OCI-LY1 (cell line): ENCODE measurements at regions not wholly inside any gene's neighbourhood (a gene's known extent, or its start where the extent isn't known, plus 50 kb on each side); places are given as distances from the start of the nearest gene placed in this dataset.

ENCODE experiments used
- H2AFZ ChIP-seq: fragments of 200-600 bp; sonication (generic), shearing (Covaris generic); 2 replicates; pipeline ENCODE4 v1.6.0; 2014; ENCODE audit warnings: antibody characterized with exemption, mild to moderate bottlenecking, low read length
- H3F3A ChIP-seq: fragments of 200-600 bp; sonication (generic), shearing (Covaris generic); 2 replicates; pipeline ENCODE4 v1.6.0; 2014; ENCODE audit warnings: mild to moderate bottlenecking, antibody characterized with exemption, low read length, moderate library complexity; ENCODE audit not compliant: insufficient read depth
- H3K27ac ChIP-seq: fragments of 200-600 bp; sonication (generic); 2 replicates; pipeline ENCODE4 v1.5.1; 2014; ENCODE audit warnings: low read length, mixed run types, mild to moderate bottlenecking, low read depth; ENCODE audit not compliant: poor library complexity, severe bottlenecking
- H3K27me3 ChIP-seq: fragments of 200-600 bp; sonication (generic); 2 replicates; pipeline ENCODE4 v1.6.0; 2014; ENCODE audit warnings: antibody characterized with exemption, mild to moderate bottlenecking, low read length, moderate library complexity; ENCODE audit not compliant: insufficient read depth
- H3K36me3 ChIP-seq: fragments of 200-600 bp; sonication (generic); 2 replicates; pipeline ENCODE4 v1.6.1; 2014; ENCODE audit warnings: mild to moderate bottlenecking, antibody characterized with exemption, low read length, moderate library complexity, mixed read lengths; ENCODE audit not compliant: insufficient read depth
- H3K4me1 ChIP-seq: fragments of 200-600 bp; sonication (generic); 2 replicates; pipeline ENCODE4 v1.5.1; 2014; ENCODE audit warnings: mild to moderate bottlenecking, low read length, moderate library complexity; ENCODE audit not compliant: insufficient read depth, severe bottlenecking
- H3K4me2 ChIP-seq: fragments of 200-600 bp; sonication (generic), shearing (Covaris generic); 2 replicates; pipeline ENCODE4 v1.6.1; 2014; ENCODE audit warnings: low read length
- H3K4me3 ChIP-seq: fragments of 200-600 bp; sonication (generic); 2 replicates; pipeline ENCODE4 v1.5.1; 2014; ENCODE audit warnings: low read length, low read depth, mild to moderate bottlenecking, mixed read lengths; ENCODE audit not compliant: poor library complexity, severe bottlenecking
- H3K79me2 ChIP-seq: fragments of 200-600 bp; shearing (Covaris generic); 2 replicates; pipeline ENCODE4 v1.6.1; 2016; ENCODE audit warnings: mixed run types, low read length, mixed read lengths; ENCODE audit not compliant: insufficient read depth
- H3K9ac ChIP-seq: fragments of 200-600 bp; sonication (generic), shearing (Covaris generic); 2 replicates; pipeline ENCODE4 v1.6.1; 2014; ENCODE audit warnings: mild to moderate bottlenecking, low read length, mixed read lengths
- H3K9me2 ChIP-seq: fragments of 200-600 bp; sonication (generic), shearing (Covaris generic); 2 replicates; pipeline ENCODE4 v1.6.1; 2014; ENCODE audit warnings: low read depth, mild to moderate bottlenecking, low read length, mixed read lengths
- H3K9me3 ChIP-seq: fragments of 200-600 bp; shearing (Covaris generic); 2 replicates; pipeline ENCODE4 v1.6.1; 2014; ENCODE audit warnings: low read length, mixed read lengths
- H4K20me1 ChIP-seq: fragments of 200-600 bp; sonication (generic), shearing (Covaris generic); 2 replicates; pipeline ENCODE4 v1.6.0; 2016; ENCODE audit warnings: mild to moderate bottlenecking, low read length; ENCODE audit not compliant: insufficient read depth
- CTCF ChIP-seq: fragments of 200-600 bp; sonication (generic), shearing (Covaris generic); IDR thresholded peaks from 2 replicates; pipeline ENCODE4 v1.5.1; 2017; ENCODE audit warnings: mild to moderate bottlenecking, antibody characterized with exemption, low read length, moderate library complexity, mixed read lengths
- EZH2 ChIP-seq: fragments of 200-600 bp; sonication (generic), shearing (Covaris generic); IDR thresholded peaks from 2 replicates; pipeline ENCODE4 v1.8.0; 2017; ENCODE audit warnings: borderline replicate concordance, mixed run types, mild to moderate bottlenecking, antibody characterized with exemption, low read length, moderate library complexity, mixed read lengths

GRCh38 chr12:129971721-129972120, 67.9 kb upstream of the TMEM132D start:
- no peak for TF ChIP-seq EZH2
- H3K27ac ChIP-seq = no peak overlapping the region
- H3K4me2 ChIP-seq = no peak overlapping the region
- no peaks in the 10 kb centered on the region for H3K9me3 ChIP-seq
- H3K4me3 ChIP-seq = no peak overlapping the region
- no peaks in the 10 kb centered on the region for H4K20me1 ChIP-seq
- H3K36me3 ChIP-seq = no peaks in the 10 kb centered on the region
- H3F3A ChIP-seq = no peaks in the 10 kb centered on the region
- H3K79me2 ChIP-seq = no peaks in the 10 kb centered on the region
- no peaks in the 10 kb centered on the region for H3K4me1 ChIP-seq
- H3K27me3 ChIP-seq = no peaks in the 10 kb centered on the region
- no peak overlapping the region for H2AFZ ChIP-seq
- no peaks in the 10 kb centered on the region for H3K9me2 ChIP-seq
- no peak overlapping the region for H3K9ac ChIP-seq

DNA sequence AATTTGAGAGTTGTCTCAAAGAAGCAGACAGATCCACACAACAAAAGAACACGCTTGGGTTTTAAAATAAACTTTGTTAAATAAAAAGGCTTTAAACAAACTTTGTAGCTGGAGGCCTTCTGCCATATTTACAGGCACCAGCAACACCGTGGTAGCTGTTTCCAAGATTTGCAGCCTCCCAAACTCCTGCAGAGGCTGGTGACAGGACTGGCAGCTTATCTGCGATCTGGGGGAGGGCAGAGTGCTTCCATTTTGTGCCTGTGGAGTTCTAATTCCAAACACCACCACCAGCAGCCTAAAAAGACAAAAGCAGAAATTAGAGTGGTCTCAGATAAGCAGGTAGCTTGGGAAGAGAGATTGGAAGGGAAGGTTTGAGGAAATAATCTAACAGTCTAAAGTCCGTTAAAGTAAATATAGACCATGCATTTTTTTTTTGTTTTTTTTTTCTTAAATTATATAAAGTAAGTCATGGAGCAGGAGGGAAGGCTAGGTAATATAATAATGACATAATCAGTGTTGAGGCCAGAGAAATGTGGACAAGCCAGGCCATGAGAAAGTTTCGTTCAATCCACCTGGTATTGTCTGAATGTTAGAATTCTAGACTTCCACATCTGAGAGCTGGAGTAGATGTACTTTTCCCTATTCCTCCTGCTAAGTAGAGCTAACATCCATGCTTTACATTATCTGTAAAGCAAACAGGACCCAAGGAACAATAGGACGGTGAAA, 69.6 kb upstream of the TMEM132D start:
- no peaks in the 10 kb centered on the region for H3K36me3 ChIP-seq
- H3K27ac ChIP-seq = no peak overlapping the region
- no peak for TF ChIP-seq CTCF
- no peak for TF ChIP-seq EZH2
- H3K4me1 ChIP-seq = no peaks in the 10 kb centered on the region
- H3K79me2 ChIP-seq = no peaks in the 10 kb centered on the region
- no peaks in the 10 kb centered on the region for H3F3A ChIP-seq
- no peaks in the 10 kb centered on the region for H4K20me1 ChIP-seq
- H3K4me2 ChIP-seq = no peak overlapping the region
- H2AFZ ChIP-seq = no peak overlapping the region
- H3K9me2 ChIP-seq = no peaks in the 10 kb centered on the region
- H3K9me3 ChIP-seq = no peaks in the 10 kb centered on the region
- no peaks in the 10 kb centered on the region for H3K27me3 ChIP-seq
- no peak overlapping the region for H3K9ac ChIP-seq
- H3K4me3 ChIP-seq = no peak overlapping the region

- Histone ChIP-seq H4K20me1 (no peaks in the 10 kb centered on the region), H3K4me2 (no peak overlapping the region), H3K9me2 (no peaks in the 10 kb centered on the region), H3K27ac (no peak overlapping the region), H3K4me1 (no peaks in the 10 kb centered on the region), H3K9ac (no peak overlapping the region), H3K36me3 (no peaks in the 10 kb centered on the region), H3K79me2 (no peaks in the 10 kb centered on the region), H3K4me3 (no peak overlapping the region), H3K27me3 (no peaks in the 10 kb centered on the region), H3F3A (no peaks in the 10 kb centered on the region), H3K9me3 (no peaks in the 10 kb centered on the region), H2AFZ (no peak overlapping the region)
- no peak for TF ChIP-seq CTCF
- no peak for TF ChIP-seq EZH2
These were observed 80.3 kb upstream of the TMEM132D start for GRCh38 chr12:129984106-129984505.

DNA sequence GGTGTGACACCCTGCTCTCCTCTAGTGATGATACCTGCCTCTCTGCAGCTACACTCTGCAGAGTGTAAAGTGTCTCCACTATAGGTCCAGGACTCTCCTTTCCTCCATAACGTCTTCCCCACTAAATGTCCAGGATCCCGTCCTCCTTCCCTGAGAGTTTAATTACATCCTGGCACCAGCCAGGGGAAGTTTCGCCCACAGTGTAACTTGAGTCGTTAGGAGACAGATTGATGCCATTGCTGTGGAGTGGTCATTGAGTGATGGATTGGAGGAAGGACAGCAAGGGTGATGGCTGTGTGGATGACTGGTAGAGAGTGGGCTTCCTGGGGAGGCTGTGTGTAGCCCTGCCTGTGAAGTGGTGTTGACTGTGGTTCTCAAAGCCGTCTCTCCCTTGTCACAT, 84.0 kb upstream of the TMEM132D start:
- H3K4me2 ChIP-seq = no peak overlapping the region
- no peaks in the 10 kb centered on the region; the same call in 1 of the 2 replicates for H3K27me3 ChIP-seq
- H3K4me3 ChIP-seq = no peak overlapping the region
- no peak overlapping the region for H3K27ac ChIP-seq
- TF ChIP-seq EZH2 = no peak
- TF ChIP-seq CTCF = no peak
- H3K79me2 ChIP-seq = no peaks in the 10 kb centered on the region
- H4K20me1 ChIP-seq = no peaks in the 10 kb centered on the region
- no peak overlapping the region for H2AFZ ChIP-seq
- H3F3A ChIP-seq = no peaks in the 10 kb centered on the region
- H3K9me2 ChIP-seq = no peaks in the 10 kb centered on the region
- no peak overlapping the region for H3K9ac ChIP-seq
- H3K4me1 ChIP-seq = no peaks in the 10 kb centered on the region
- H3K36me3 ChIP-seq = no peaks in the 10 kb centered on the region
- no peaks in the 10 kb centered on the region for H3K9me3 ChIP-seq
